Peyer's patch (tissue), 4 donors: ENCODE measurements at regions not wholly inside any gene's neighbourhood (a gene's known extent, or its start where the extent isn't known, plus 50 kb on each side); places are given as distances from the start of the nearest gene placed in this dataset.

Experiments
- CTCF ChIP-seq, 6 experiments: fragments of 450-650 bp in 4 of 6; fragments of 200-600 bp in 2 of 6; sonication (generic) in 1 of 6; IDR thresholded peaks; one replicate each; pipeline ENCODE4 v1.5.1; 2017 to 2019; ENCODE audit warnings: antibody characterized with exemption in 6 of 6, mild to moderate bottlenecking in 3 of 6, moderate library complexity in 1 of 6
- POLR2A ChIP-seq, 2 donors: fragments of 450-650 bp; IDR thresholded peaks; one replicate each; pipeline ENCODE4 v1.5.1; 2017; ENCODE audit warnings: antibody characterized with exemption in 2 of 2, mild to moderate bottlenecking in 2 of 2, moderate library complexity in 2 of 2

GRCh38 chr2:198277181-198277580 lies 472.8 kb downstream of the PLCL1 start:
- TF ChIP-seq POLR2A (IDR thresholded peaks at IDR 0.05) = no peak
- no peak for TF ChIP-seq CTCF (IDR thresholded peaks at IDR 0.05)
